GM12864 (cell line): ENCODE measurements at regions not wholly inside any gene's neighbourhood (a gene's known extent, or its start where the extent isn't known, plus 50 kb on each side); places are given as distances from the start of the nearest gene placed in this dataset.

Source experiments
- DNase-seq: peaks from one replicate; pipeline ENCODE4 v3.0.0-alpha.2; 2011; ENCODE audit warnings: low read depth
- H3K4me3 ChIP-seq: 2 replicates; pipeline ENCODE4 v1.5.1; 2011; ENCODE audit warnings: mild to moderate bottlenecking, low read depth, low read length, control low read depth
- CTCF ChIP-seq: IDR thresholded peaks from 2 replicates; pipeline ENCODE4 v1.5.1; 2011; ENCODE audit warnings: low read depth, mild to moderate bottlenecking, moderate library complexity, low read length, control low read depth, inconsistent platforms; ENCODE audit errors: missing control alignments

GRCh38 chr15:62760538-62760937, 282.0 kb upstream of the TPM1 start:
- DNase-seq = no peak
- no peak for TF ChIP-seq CTCF
- H3K4me3 ChIP-seq = no peak overlapping the region

- no peak for TF ChIP-seq CTCF
- no peak overlapping the region for H3K4me3 ChIP-seq
- no peak for DNase-seq
Observed at GRCh38 chr15:62765916-62766315, 276.6 kb upstream of the TPM1 start.

- no peak for TF ChIP-seq CTCF
- no peak overlapping the region for H3K4me3 ChIP-seq
- no peak for DNase-seq
Observed at GRCh38 chr15:62766599-62766998, 275.9 kb upstream of the TPM1 start.

GRCh38 chr15:62769604-62770003, 272.9 kb upstream of the TPM1 start:
- no peak for DNase-seq
- H3K4me3 ChIP-seq = no peak overlapping the region
- no peak for TF ChIP-seq CTCF

GRCh38 chr15:62770111-62770660, 272.4 kb upstream of the TPM1 start:
- no peak overlapping the region for H3K4me3 ChIP-seq
- TF ChIP-seq CTCF = no peak

GRCh38 chr15:62770752-62771151, 271.8 kb upstream of the TPM1 start:
- H3K4me3 ChIP-seq = no peak overlapping the region
- no peak for DNase-seq
- no peak for TF ChIP-seq CTCF

More at GRCh38 chr15:62770111-62770660, 272.4 kb upstream of the TPM1 start:
- no peak for DNase-seq

GRCh38 chr15:62771234-62771633, 271.3 kb upstream of the TPM1 start:
- no peak for DNase-seq
- H3K4me3 ChIP-seq = no peak overlapping the region
- no peak for TF ChIP-seq CTCF
